K562 (cell line): ENCODE measurements at regions not wholly inside any gene's neighbourhood (a gene's known extent, or its start where the extent isn't known, plus 50 kb on each side); places are given as distances from the start of the nearest gene placed in this dataset.

Source experiments
- RAD51 ChIP-seq: fragments of 450-650 bp; IDR thresholded peaks from 2 replicates; pipeline ENCODE4 v1.7.1; 2016; ENCODE audit warnings: low read depth, mild to moderate bottlenecking, borderline replicate concordance
- TRIM24 ChIP-seq, 2 experiments: fragments of 450-650 bp; IDR thresholded peaks; 2 replicates each; pipeline ENCODE4 v1.6.1; 2016
- TF ChIP-seq, protein P1 (sequence below), 3 experiments: IDR thresholded peaks in 2 of 3; conservative IDR thresholded peaks in 1 of 3; 2 replicates each; pipeline ENCODE4 v1.5.1; 2011 to 2012; ENCODE audit warnings: low read length in 3 of 3, mild to moderate bottlenecking in 3 of 3, control low read depth in 2 of 3, improper control_type of control experiment in 1 of 3, inconsistent platforms in 1 of 3, low read depth in 1 of 3, mixed read lengths in 1 of 3, moderate library complexity in 1 of 3; ENCODE audit not compliant: insufficient read depth in 2 of 3

DNA sequence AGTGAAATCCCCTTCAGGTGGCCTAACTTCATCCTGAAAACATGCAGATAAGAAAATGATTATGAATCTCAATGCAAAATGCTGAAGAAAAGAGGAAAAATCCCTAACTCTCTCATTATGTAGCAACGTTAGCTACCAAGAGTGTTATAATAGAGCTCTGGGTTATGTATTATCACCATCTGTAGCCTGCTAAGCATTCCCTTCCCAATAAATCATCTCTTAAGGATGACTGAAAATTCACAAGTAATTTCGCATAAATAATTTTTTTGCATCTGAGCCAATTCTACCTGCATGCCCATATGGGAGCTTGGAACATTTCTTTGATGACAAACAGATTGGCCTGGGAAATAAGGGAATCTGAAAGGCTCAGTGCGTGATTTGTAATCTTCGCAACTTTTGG is 216.1 kb downstream of the HTR7 start:
- TF ChIP-seq, protein P1, sequence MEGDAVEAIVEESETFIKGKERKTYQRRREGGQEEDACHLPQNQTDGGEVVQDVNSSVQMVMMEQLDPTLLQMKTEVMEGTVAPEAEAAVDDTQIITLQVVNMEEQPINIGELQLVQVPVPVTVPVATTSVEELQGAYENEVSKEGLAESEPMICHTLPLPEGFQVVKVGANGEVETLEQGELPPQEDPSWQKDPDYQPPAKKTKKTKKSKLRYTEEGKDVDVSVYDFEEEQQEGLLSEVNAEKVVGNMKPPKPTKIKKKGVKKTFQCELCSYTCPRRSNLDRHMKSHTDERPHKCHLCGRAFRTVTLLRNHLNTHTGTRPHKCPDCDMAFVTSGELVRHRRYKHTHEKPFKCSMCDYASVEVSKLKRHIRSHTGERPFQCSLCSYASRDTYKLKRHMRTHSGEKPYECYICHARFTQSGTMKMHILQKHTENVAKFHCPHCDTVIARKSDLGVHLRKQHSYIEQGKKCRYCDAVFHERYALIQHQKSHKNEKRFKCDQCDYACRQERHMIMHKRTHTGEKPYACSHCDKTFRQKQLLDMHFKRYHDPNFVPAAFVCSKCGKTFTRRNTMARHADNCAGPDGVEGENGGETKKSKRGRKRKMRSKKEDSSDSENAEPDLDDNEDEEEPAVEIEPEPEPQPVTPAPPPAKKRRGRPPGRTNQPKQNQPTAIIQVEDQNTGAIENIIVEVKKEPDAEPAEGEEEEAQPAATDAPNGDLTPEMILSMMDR (IDR thresholded peaks at IDR 0.05 in 2 of 3, conservative IDR thresholded peaks at IDR 0.05 in 1 of 3; ENCODE audit: insufficient read depth in 2 of 3, low read depth in 1 of 3, low read length in 3 of 3), result no peak
- TF ChIP-seq RAD51 (no peak), TRIM24 (IDR thresholded peaks at IDR 0.05) (no peak)
